Forelimb muscle (tissue), 1 donor: ENCODE measurements at regions not wholly inside any gene's neighbourhood (a gene's known extent, or its start where the extent isn't known, plus 50 kb on each side); places are given as distances from the start of the nearest gene placed in this dataset.
"Not testable (repeated sequence)": the region's sequence is repeated elsewhere in the genome, so short reads cannot be mapped to it uniquely, and the experiment has no call there.

ENCODE experiments used
- DNase-seq: peaks from one replicate; pipeline ENCODE4 v3.0.0-alpha.2; 2013; ENCODE audit warnings: low read depth

GRCh38 chr10:27345455-27345920 is 104.9 kb upstream of the ACBD5 start:
- DNase-seq = no peak

GRCh38 chr10:27344568-27345454 is 104.2 kb upstream of the ACBD5 start:
- no peak for DNase-seq

DNA sequence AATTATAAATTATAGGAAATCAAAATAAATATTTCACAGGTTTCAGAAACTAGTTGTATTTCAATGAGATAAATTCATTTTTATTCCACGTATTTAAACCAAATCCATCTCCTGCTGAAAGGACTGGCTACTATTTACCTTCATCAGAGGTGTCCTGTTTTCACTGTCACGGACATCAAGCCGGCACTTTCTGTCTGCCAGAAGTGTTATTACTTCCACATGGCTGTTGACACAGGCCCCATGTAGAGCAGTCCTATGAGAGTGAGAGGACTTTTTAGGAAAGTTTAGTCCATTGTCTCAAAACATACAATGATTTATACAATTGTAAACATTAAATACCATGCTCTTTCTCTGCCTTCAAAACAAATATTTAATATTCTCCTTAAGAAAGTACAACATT is 100.4 kb upstream of the ACBD5 start:
- DNase-seq = no peak

- not testable (repeated sequence) for DNase-seq
Measured at GRCh38 chr10:27335246-27335645, 94.6 kb upstream of the ACBD5 start.

GRCh38 chr10:27330074-27330473 is 89.5 kb upstream of the ACBD5 start:
- no peak for DNase-seq

DNA sequence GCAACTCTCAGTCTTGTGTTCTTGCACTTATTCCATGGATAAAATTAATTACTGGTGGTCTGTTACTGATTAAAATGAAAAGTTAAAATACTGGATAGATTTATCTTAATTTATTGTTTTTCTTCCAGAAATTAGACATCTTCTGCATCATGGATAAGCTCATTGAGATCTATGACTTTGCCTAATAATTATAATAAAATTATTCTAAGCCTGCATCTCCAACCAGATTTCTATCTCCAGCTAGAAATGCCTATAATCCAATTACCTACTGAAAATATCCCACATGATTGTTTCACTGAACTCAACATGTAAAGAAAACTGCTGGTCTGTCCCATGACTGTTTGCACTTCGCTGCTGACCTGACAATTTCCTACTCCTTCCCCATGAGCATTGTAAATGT is 88.3 kb upstream of the ACBD5 start:
- DNase-seq = no peak

DNA sequence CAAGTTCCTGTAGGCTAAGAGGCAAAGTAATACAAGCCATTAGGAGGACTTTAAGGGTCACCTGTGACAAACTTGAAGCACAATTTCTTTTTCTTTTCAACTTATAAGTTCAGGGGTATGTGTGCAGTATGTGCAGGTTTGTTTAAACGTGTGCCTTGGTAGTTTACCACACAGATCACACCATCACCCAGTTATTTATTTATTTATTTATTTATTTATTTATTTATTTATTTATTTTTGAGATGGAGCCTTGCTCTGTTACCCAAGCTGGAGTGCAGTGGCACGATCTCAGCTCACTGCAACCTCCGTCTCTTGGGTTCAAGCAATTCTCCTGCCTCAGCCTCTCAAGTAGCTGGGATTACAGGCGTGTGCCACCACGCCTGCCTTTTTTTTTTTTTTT is 86.2 kb upstream of the ACBD5 start:
- DNase-seq = not testable (repeated sequence)

DNA sequence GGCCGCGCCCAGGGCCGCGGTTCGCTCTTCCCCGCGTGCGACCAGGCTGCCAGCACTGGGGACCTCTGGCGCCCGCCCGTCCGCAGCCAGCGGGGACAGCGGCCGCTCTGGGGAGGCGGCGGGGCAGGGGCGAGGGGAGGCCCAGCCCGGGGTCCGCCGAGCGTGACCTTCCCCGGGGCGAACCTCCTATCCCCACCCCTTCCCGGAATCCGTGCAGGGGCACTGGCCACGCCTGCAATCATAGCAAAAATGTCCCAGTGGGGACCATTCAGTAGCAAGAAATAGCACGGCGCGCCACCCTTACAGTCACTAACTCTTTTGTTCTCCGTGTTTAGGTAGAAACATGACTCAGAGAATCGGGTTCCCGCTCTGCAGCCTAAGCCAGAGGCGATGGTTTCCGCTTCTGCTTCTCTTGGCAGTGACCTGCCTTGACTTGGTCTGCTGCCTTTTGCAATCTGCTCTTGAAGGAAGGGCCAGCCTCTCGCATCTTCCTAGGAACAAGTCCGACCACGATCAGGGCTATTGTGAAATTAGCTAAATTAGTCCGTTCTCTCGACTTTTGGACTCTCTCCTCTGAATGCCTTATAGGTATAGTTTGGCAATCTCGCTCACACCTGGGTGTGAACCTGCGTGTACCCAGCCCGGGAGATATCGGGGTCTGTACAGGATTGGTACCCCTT is 79.3 kb upstream of the ACBD5 start:
- DNase-seq = peak; percentile 17

DNA sequence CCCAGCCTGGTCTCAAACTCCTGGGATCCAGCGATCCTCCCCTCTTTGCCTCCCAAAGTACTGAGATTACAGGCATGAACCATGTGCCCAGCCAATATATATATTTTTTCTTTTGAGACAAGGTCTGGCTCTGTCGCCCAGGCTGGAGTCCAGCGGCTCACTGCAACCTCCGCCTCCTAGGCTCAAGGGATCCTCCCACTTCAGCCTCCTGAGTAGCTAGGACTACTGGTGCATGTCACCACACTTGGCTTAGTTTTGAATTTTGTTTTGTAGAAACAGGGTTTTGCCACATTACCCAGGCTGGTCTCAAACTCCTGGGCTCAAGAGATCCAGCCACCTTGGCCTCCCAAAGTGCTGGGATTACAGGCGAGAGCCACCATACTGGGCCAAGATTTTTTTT is 78.5 kb upstream of the ACBD5 start:
- not testable (repeated sequence) for DNase-seq

DNA sequence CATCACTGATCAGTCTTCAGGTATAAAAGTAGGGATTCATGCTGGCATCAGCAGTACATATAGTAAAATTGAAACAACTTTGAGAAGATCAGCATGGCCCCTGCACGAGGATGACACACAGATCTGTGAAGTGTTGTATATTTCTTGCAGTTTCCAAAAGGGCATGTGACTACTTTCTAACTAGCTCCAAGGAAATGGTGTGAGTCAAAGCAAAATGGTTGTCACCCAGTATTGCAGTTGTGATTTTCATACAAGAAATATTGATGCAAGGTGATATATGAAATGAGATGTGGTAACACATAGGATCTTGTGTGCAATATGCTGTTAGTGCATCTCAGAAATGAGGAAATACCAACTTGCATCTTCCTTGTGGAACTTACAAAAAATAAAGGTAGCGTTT is 74.5 kb upstream of the ACBD5 start:
- DNase-seq = not testable (repeated sequence)

DNA sequence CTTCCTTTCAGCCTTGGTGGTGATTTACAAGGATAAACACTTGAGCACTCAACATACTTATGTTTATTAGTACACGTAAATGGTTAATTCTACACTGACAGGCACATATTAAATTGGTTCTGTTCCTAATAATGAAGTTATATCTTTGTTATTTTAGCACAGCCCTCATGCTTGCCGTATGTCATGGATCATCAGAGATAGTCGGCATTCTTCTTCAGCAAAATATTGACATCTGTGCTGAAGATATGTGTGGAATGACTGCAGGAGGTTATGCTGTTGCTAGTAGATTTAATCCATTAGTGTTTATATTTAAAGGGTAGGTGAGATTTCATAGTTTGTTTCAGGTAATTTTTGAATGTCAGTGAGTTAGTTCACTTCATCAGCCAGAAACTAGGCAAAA is 73.0 kb upstream of the ACBD5 start:
- not testable (repeated sequence) for DNase-seq

DNA sequence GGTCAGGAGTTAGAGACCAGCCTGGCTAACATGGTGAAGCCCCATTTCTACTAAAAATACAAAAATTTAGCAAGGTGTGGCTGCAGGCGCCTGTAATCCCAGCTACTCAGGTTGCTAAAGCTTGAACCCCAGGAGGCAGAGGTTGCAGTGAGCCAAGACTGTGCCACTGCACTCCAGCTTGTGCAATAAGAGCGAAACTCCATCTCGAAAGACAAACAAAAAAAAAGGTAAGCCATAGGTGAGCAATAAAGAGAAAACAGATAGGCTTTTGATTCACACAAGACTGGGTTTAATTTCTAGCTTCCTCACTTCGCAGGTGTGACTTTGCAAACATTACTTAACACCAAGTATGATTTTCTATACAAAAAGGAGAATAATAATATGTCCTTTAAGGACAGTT is 72.3 kb upstream of the ACBD5 start:
- no peak for DNase-seq

GRCh38 chr10:27311809-27312208 is 71.2 kb upstream of the ACBD5 start:
- not testable (repeated sequence) for DNase-seq

DNA sequence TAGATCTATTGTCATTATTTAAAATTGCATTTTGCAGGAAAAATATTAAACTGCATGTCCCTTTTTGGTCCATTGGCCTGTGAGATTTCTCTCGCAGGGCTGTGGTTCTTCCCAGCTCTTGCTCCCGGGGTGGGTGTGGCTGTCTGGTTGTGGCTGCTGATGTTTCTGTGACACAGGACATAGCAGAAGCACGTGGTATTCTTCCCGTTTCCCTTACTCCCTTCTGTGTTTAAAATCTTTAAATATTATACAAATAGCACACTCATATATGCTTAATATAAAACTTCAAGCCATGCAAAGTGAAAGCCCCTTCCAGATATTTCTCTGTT is 57.9 kb upstream of the ACBD5 start:
- DNase-seq = not testable (repeated sequence)

- no peak for DNase-seq
Measured at GRCh38 chr10:27297844-27298521, 57.4 kb upstream of the ACBD5 start.

DNA sequence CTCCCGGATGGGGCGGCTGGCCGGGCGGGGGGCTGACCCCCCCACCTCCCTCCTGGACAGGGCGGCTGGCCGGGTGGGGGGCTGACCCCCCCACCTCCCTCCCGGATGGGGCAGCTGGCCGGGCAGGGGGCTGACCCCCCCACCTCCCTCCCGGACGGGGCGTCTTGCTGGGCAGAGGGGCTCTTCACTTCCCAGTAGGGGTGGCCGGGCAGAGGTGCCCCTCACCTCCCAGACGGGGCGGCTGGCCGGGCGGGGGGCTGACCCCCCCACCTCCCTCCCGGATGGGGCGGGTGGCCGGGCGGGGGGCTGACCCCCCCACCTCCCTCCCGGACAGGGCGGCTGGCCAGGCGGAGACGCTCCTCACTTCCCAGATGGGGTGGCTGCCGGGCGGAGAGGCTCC is 55.7 kb upstream of the ACBD5 start:
- DNase-seq = not testable (repeated sequence)

DNA sequence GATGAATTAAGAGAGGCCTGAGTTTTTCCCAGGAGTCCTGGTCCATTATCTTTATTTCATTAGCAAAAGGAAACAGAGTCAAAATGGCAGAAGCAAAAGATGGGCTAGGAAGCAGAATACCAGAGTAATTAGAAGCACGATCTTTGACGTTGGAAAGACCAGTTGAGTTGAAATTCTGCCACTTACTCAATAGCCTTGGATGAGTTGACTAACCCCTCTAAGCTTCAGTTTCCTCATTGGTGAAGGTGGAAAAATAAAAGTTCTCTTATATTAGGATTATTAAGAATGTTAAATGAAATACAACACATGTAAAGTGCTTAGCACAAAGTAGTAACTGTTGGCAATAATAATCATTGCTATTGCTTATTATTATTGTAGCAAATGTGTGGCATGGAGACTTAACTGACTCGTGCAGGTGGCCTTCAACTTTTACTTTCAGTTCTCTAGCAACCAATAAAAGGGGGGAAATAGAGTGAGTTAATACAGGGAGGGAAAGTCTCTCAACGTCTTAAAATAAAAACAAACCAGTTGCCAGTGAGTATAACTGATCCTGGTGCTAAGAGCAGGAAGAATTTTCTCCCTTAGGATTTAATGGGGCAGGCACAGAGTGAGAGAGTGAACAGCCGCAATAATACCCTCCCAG is 50.8 kb upstream of the ACBD5 start:
- DNase-seq = not testable (repeated sequence)
